ENCODE measurements at regions not wholly inside any gene's neighbourhood (a gene's known extent, or its start where the extent isn't known, plus 50 kb on each side); places are given as distances from the start of the nearest gene placed in this dataset.

DNA sequence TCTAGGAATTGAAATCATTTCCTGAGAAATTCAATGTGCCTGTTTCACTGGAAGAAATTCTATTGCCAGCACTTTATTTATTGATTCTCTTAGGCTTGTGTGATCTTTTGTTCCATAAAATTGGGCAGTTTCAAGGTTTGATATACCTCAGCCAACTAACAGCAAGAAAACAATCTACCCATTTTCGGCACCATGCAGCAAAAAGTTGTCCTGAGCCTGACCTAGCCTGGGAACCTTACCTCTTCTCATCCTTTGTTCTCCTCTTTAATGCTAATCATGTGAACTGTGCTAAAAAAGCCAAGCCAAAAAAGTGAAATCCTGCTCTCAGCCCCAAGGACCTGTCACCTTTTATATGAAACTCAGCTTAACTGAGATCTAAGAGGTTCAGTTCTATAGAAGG, 477.3 kb downstream of the SUCLA2 start:
- TF ChIP-seq, protein P1, sequence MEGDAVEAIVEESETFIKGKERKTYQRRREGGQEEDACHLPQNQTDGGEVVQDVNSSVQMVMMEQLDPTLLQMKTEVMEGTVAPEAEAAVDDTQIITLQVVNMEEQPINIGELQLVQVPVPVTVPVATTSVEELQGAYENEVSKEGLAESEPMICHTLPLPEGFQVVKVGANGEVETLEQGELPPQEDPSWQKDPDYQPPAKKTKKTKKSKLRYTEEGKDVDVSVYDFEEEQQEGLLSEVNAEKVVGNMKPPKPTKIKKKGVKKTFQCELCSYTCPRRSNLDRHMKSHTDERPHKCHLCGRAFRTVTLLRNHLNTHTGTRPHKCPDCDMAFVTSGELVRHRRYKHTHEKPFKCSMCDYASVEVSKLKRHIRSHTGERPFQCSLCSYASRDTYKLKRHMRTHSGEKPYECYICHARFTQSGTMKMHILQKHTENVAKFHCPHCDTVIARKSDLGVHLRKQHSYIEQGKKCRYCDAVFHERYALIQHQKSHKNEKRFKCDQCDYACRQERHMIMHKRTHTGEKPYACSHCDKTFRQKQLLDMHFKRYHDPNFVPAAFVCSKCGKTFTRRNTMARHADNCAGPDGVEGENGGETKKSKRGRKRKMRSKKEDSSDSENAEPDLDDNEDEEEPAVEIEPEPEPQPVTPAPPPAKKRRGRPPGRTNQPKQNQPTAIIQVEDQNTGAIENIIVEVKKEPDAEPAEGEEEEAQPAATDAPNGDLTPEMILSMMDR (conservative IDR thresholded peaks at IDR 0.05) = no peak
- no peak for TF ChIP-seq EZH2 (IDR thresholded peaks at IDR 0.05; ENCODE audit: low read depth)

All from PC-9 (cell line).